ENCODE measurements at regions not wholly inside any gene's neighbourhood (a gene's known extent, or its start where the extent isn't known, plus 50 kb on each side); places are given as distances from the start of the nearest gene placed in this dataset.

GRCh38 chr4:1501754-1502500 is 95.7 kb upstream of the NKX1-1 start:
- Mint-ChIP-seq H3K4me3 (ENCODE audit: unreplicated experiment) (no peak overlapping the region), H3K27me3 (ENCODE audit: low read depth, unreplicated experiment) (peaks cover 19% of the 10 kb centered on the region), H3K4me1 (ENCODE audit: low read depth, unreplicated experiment) (no peaks in the 10 kb centered on the region), H3K36me3 (ENCODE audit: low read depth, unreplicated experiment) (peaks cover 3% of the 10 kb centered on the region), H3K9me3 (ENCODE audit: unreplicated experiment) (no peaks in the 10 kb centered on the region), H3K27ac (ENCODE audit: unreplicated experiment) (no peak overlapping the region)
- Histone ChIP-seq H3K4me3 (ENCODE audit: insufficient read depth, low read depth, low read length) (no peak overlapping the region), H3K4me2 (ENCODE audit: low read length) (no peak overlapping the region), H3K27me3 (ENCODE audit: insufficient read depth, low read length) (peaks cover 5% of the 10 kb centered on the region), H3K79me2 (ENCODE audit: insufficient read depth, low read length) (no peaks in the 10 kb centered on the region), H3K9me3 (ENCODE audit: insufficient read depth, low read depth, low read length) (no peaks in the 10 kb centered on the region), H3K36me3 (ENCODE audit: insufficient read depth, low read length) (no peaks in the 10 kb centered on the region), H2AFZ (ENCODE audit: low read depth, low read length) (no peak overlapping the region), H3K27ac (ENCODE audit: low read depth, low read length) (no peak overlapping the region), H4K20me1 (ENCODE audit: insufficient read depth, low read length) (no peaks in the 10 kb centered on the region), H3K9ac (ENCODE audit: low read length) (no peak overlapping the region), H3K4me1 (ENCODE audit: insufficient read depth, low read length) (no peaks in the 10 kb centered on the region)
- FAIRE-seq (no peak), DNase-seq (ENCODE audit: low read depth) (no peak)
- TF ChIP-seq CTCF (IDR thresholded peaks at IDR 0.05; ENCODE audit: insufficient read depth, low read depth, low read length) (no peak), EZH2 (IDR thresholded peaks at IDR 0.05; ENCODE audit: insufficient read depth, low read length) (no peak)

GRCh38 chr4:1500966-1501753 is 94.9 kb upstream of the NKX1-1 start:
- Histone ChIP-seq H3K36me3 (ENCODE audit: insufficient read depth, low read length) (no peaks in the 10 kb centered on the region), H3K9ac (ENCODE audit: low read length) (no peak overlapping the region), H3K4me3 (ENCODE audit: insufficient read depth, low read depth, low read length) (no peak overlapping the region), H3K79me2 (ENCODE audit: insufficient read depth, low read length) (no peaks in the 10 kb centered on the region), H3K4me2 (ENCODE audit: low read length) (no peak overlapping the region), H4K20me1 (ENCODE audit: insufficient read depth, low read length) (no peaks in the 10 kb centered on the region), H3K27me3 (ENCODE audit: insufficient read depth, low read length) (peaks cover 5% of the 10 kb centered on the region), H3K4me1 (ENCODE audit: insufficient read depth, low read length) (no peaks in the 10 kb centered on the region), H2AFZ (ENCODE audit: low read depth, low read length) (no peak overlapping the region), H3K9me3 (ENCODE audit: insufficient read depth, low read depth, low read length) (no peaks in the 10 kb centered on the region), H3K27ac (ENCODE audit: low read depth, low read length) (no peak overlapping the region)
- Mint-ChIP-seq H3K4me1 (ENCODE audit: low read depth, unreplicated experiment) (no peaks in the 10 kb centered on the region), H3K4me3 (ENCODE audit: unreplicated experiment) (no peak overlapping the region), H3K27ac (ENCODE audit: unreplicated experiment) (no peak overlapping the region), H3K36me3 (ENCODE audit: low read depth, unreplicated experiment) (no peaks in the 10 kb centered on the region), H3K27me3 (ENCODE audit: low read depth, unreplicated experiment) (peaks cover 12% of the 10 kb centered on the region), H3K9me3 (ENCODE audit: unreplicated experiment) (no peaks in the 10 kb centered on the region)
- DNase-seq (ENCODE audit: low read depth) (no peak), FAIRE-seq (no peak)
- TF ChIP-seq EZH2 (IDR thresholded peaks at IDR 0.05; ENCODE audit: insufficient read depth, low read length): no peak

- TF ChIP-seq EZH2 (IDR thresholded peaks at IDR 0.05; ENCODE audit: insufficient read depth, low read length) (no peak), CTCF (IDR thresholded peaks at IDR 0.05; ENCODE audit: insufficient read depth, low read depth, low read length) (no peak)
- no peaks in the 10 kb centered on the region for H4K20me1 ChIP-seq (ENCODE audit: insufficient read depth, low read length)
- FAIRE-seq (no peak), DNase-seq (ENCODE audit: low read depth) (no peak)
- Mint-ChIP-seq H3K27me3 (ENCODE audit: low read depth, unreplicated experiment) (peaks cover 8% of the 10 kb centered on the region), H3K4me1 (ENCODE audit: low read depth, unreplicated experiment) (no peaks in the 10 kb centered on the region), H3K9me3 (ENCODE audit: unreplicated experiment) (no peaks in the 10 kb centered on the region), H3K4me3 (ENCODE audit: unreplicated experiment) (no peak overlapping the region), H3K36me3 (ENCODE audit: low read depth, unreplicated experiment) (no peaks in the 10 kb centered on the region), H3K27ac (ENCODE audit: unreplicated experiment) (no peak overlapping the region)
- no peaks in the 10 kb centered on the region for H3K9me3 ChIP-seq (ENCODE audit: insufficient read depth, low read depth, low read length)
- no peaks in the 10 kb centered on the region for H3K27me3 ChIP-seq (ENCODE audit: insufficient read depth, low read length)
- H3K4me3 ChIP-seq (ENCODE audit: insufficient read depth, low read depth, low read length): no peak overlapping the region
- H3K27ac ChIP-seq (ENCODE audit: low read depth, low read length): no peak overlapping the region
- H3K79me2 ChIP-seq (ENCODE audit: insufficient read depth, low read length): no peaks in the 10 kb centered on the region
- no peaks in the 10 kb centered on the region for H3K36me3 ChIP-seq (ENCODE audit: insufficient read depth, low read length)
- H3K9ac ChIP-seq (ENCODE audit: low read length): no peak overlapping the region
- H3K4me1 ChIP-seq (ENCODE audit: insufficient read depth, low read length): no peaks in the 10 kb centered on the region
- H2AFZ ChIP-seq (ENCODE audit: low read depth, low read length): no peak overlapping the region
- no peak overlapping the region for H3K4me2 ChIP-seq (ENCODE audit: low read length)
Measured at GRCh38 chr4:1500231-1500965, 94.2 kb upstream of the NKX1-1 start.

Data from astrocyte (in vitro differentiated cells and primary cell).